Omental fat pad (tissue), 3 donors: ENCODE measurements at regions not wholly inside any gene's neighbourhood (a gene's known extent, or its start where the extent isn't known, plus 50 kb on each side); places are given as distances from the start of the nearest gene placed in this dataset.

Experiments
- ATAC-seq: fragments of 150-250 bp; one replicate; pipeline ENCODE4 v1.9.1; 2016; ENCODE audit warnings: mild to moderate bottlenecking, moderate library complexity; ENCODE audit not compliant: low FRiP score
- DNase-seq: peaks from one replicate; pipeline ENCODE4 v3.0.0-alpha.2; 2019; ENCODE audit warnings: low spot score
- CTCF ChIP-seq, 3 donors: fragments of 450-650 bp; IDR thresholded peaks; one replicate each; pipeline ENCODE4 v1.5.1; 2016 to 2017; ENCODE audit warnings: antibody characterized with exemption in 3 of 3, mild to moderate bottlenecking in 3 of 3, moderate library complexity in 2 of 3

DNA sequence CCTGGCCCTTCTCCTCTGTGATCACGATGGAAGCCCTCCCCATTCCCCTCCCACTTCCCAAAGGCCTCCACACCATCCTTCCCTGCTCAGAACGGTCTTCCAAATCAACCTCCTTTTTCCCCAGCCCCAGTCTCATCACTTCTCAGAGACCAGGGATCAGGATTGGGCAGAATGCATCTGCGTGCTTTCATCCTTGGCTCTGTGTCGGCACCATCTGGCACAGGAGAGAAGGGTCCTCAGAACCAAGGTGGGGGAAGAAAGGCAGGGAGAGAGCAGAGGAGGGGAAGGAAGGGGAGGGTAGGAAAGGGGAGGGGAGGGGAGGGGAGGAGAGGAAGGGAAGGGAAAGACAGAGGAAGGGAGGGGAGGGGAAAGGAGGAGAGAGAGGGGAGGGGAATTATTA is 52.4 kb upstream of the FICD start:
- ATAC-seq: no peak
- TF ChIP-seq CTCF (IDR thresholded peaks at IDR 0.05): no peak
- DNase-seq: no peak

DNA sequence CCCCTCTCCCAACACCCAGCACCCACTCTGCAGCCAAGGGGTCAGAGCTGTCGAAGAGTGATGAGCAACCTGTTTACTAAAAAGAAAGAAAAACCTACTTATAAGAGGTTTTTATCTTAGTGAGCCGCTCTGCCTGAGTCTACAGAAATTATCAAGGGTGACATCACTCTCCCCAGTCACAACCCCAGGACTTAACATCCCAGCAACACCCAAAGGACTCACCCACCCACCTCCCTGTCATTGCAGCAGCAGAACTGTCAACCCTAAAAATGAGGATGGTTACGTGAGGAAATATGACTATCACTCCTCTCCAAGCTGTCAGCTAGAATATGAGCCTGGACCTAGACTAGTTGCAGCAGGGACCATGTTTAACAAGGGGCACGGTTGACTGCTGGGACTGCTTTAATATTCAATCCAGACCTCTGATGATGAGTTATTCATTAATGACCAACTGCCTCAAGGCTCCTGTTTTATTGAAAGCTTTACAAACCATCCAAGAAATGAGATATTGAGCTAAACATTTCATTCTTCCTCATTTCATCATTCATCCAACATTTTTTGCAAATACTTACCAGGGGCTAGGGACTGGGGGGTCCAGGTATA is 53.9 kb upstream of the FICD start:
- ATAC-seq (no peak), DNase-seq (no peak)
- no peak for TF ChIP-seq CTCF (IDR thresholded peaks at IDR 0.05)

DNA sequence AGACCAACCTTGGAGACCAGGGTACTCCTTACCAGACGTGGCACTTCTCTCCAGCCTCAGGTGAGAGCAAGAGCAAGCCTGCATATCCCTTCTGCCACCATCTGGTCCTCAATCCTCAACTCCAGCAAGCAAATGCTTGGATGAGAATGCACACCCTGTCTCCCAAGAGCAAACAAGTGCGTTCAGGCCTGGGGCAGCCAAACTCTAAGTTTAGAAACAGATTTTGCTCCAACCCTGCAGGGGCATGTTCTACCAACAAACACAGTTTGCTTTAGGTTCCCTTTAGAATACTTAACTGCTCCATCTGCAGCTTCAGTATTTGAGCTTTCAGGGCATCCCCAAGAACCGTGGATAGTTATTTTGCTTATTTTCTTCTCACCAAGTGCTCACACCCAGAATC is 55.9 kb upstream of the FICD start:
- TF ChIP-seq CTCF (IDR thresholded peaks at IDR 0.05): no peak
- DNase-seq (no peak), ATAC-seq (no peak)

- TF ChIP-seq CTCF (IDR thresholded peaks at IDR 0.05): no peak
- no peak for ATAC-seq
- no peak for DNase-seq
Observed at GRCh38 chr12:108457734-108458361, 57.2 kb upstream of the FICD start.

DNA sequence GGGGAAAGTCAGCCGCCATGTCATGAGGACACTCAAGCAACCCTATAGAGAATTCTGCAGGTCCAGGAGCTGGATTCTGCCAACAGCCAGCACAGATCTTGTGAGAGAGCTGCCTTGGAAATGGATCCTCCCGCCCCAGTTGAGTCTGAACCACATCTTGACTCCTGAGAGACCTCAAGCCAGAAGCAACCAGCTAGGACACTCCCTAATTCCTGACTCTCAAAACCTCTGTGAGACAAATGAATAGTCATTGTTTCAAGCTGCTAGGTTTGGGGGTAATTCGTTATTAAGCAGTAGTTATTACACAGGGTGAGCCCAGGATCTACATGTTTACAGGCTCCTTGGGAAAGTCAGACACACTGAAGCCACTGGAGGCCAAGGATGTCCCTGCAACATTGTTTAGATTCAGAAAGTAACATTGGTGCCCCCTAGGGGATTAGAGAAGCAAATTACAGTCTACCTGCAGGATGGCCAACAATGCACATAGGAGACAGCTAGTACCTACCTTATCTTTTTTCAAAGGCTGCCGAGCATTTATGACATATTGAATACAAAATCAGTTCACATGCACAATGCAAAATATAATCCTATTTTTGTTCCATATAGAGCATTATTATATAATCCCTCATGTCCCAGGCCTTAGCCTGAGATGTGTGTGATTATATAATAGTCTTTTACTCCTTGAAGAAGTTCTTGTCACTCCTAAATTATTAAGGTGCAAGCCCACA is 57.9 kb upstream of the FICD start:
- ATAC-seq (no peak), DNase-seq (no peak)
- peak in 1 of 3 donors; percentile 1 for TF ChIP-seq CTCF (IDR thresholded peaks at IDR 0.05)

DNA sequence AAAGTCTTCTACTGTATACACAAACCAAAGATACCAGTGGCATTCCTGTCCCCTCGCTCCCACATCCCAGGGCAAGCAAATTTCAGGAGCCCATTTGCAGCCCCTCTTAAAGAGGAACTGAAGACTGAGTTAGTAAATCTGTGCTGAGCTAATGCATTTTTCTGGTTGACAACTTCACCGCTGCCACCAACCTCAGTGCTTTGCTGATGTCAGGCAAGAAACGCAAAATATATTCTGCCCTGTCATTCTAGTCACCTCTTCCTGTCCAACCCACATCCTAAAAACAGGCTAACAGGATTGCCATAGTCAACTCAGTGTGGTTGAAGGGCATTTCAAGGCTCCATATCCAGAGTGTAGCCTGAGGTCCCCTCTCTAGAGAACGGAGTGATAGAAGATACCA is 59.4 kb upstream of the FICD start:
- TF ChIP-seq CTCF (IDR thresholded peaks at IDR 0.05): no peak
- ATAC-seq: no peak
- DNase-seq: no peak
